ENCODE measurements at regions not wholly inside any gene's neighbourhood (a gene's known extent, or its start where the extent isn't known, plus 50 kb on each side); places are given as distances from the start of the nearest gene placed in this dataset.
"Not testable (repeated sequence)": the region's sequence is repeated elsewhere in the genome, so short reads cannot be mapped to it uniquely, and the experiment has no call there.

- no peaks in the 10 kb centered on the region for H3K27me3 ChIP-seq (ENCODE audit: insufficient read depth, low read depth)
- no peak overlapping the region for H3K4me2 ChIP-seq
- H3K4me1 ChIP-seq (ENCODE audit: low read depth, poor library complexity, severe bottlenecking) = no peaks in the 10 kb centered on the region
- no peak overlapping the region for H3K9ac ChIP-seq
- no peaks in the 10 kb centered on the region for H3K36me3 ChIP-seq (ENCODE audit: insufficient read depth)
- H4K20me1 ChIP-seq (ENCODE audit: insufficient read depth) = no peaks in the 10 kb centered on the region
- H3K79me2 ChIP-seq (ENCODE audit: insufficient read depth, low read depth) = no peaks in the 10 kb centered on the region
- H3K27ac ChIP-seq = no peak overlapping the region
- TF ChIP-seq CTCF (conservative IDR thresholded peaks at IDR 0.05; ENCODE audit: low read depth, low read length) = no peak
- no peak overlapping the region for H3K4me3 ChIP-seq (IDR thresholded peaks at IDR 0.05; ENCODE audit: insufficient read depth, low read depth, low read length)
- H2AFZ ChIP-seq (ENCODE audit: low read depth) = no peak overlapping the region
Observed at GRCh38 chr21:32962268-32962667, 63.5 kb upstream of the OLIG2 start.

GRCh38 chr21:32965129-32965680, 60.5 kb upstream of the OLIG2 start:
- H3K79me2 ChIP-seq (ENCODE audit: insufficient read depth, low read depth) = no peaks in the 10 kb centered on the region
- H3K9ac ChIP-seq = no peak overlapping the region
- H3K36me3 ChIP-seq (ENCODE audit: insufficient read depth) = no peaks in the 10 kb centered on the region
- TF ChIP-seq CTCF (conservative IDR thresholded peaks at IDR 0.05; ENCODE audit: low read depth, low read length) = no peak
- no peak overlapping the region for H3K4me3 ChIP-seq (IDR thresholded peaks at IDR 0.05; ENCODE audit: insufficient read depth, low read depth, low read length)
- no peak overlapping the region for H3K4me2 ChIP-seq
- H2AFZ ChIP-seq (ENCODE audit: low read depth) = no peak overlapping the region
- no peaks in the 10 kb centered on the region for H4K20me1 ChIP-seq (ENCODE audit: insufficient read depth)
- no peaks in the 10 kb centered on the region for H3K4me1 ChIP-seq (ENCODE audit: low read depth, poor library complexity, severe bottlenecking)
- H3K27me3 ChIP-seq (ENCODE audit: insufficient read depth, low read depth) = no peaks in the 10 kb centered on the region
- H3K27ac ChIP-seq = no peak overlapping the region

GRCh38 chr21:32966120-32966519, 59.6 kb upstream of the OLIG2 start:
- Histone ChIP-seq H4K20me1 (ENCODE audit: insufficient read depth) (no peaks in the 10 kb centered on the region), H3K36me3 (ENCODE audit: insufficient read depth) (no peaks in the 10 kb centered on the region), H3K4me2 (no peak overlapping the region), H3K4me1 (ENCODE audit: low read depth, poor library complexity, severe bottlenecking) (no peaks in the 10 kb centered on the region), H3K27ac (no peak overlapping the region), H3K79me2 (ENCODE audit: insufficient read depth, low read depth) (no peaks in the 10 kb centered on the region), H2AFZ (ENCODE audit: low read depth) (no peak overlapping the region), H3K4me3 (IDR thresholded peaks at IDR 0.05; ENCODE audit: insufficient read depth, low read depth, low read length) (no peak overlapping the region), H3K27me3 (ENCODE audit: insufficient read depth, low read depth) (no peaks in the 10 kb centered on the region), H3K9ac (no peak overlapping the region)
- no peak for TF ChIP-seq CTCF (conservative IDR thresholded peaks at IDR 0.05; ENCODE audit: low read depth, low read length)

- not testable (repeated sequence) for H3K4me1 ChIP-seq (ENCODE audit: low read depth, poor library complexity, severe bottlenecking); H4K20me1 ChIP-seq (ENCODE audit: insufficient read depth); H3K79me2 ChIP-seq (ENCODE audit: insufficient read depth, low read depth); H3K4me2 ChIP-seq; H3K27me3 ChIP-seq (ENCODE audit: insufficient read depth, low read depth); H3K27ac ChIP-seq; H3K9ac ChIP-seq; H3K4me3 ChIP-seq (IDR thresholded peaks at IDR 0.05; ENCODE audit: insufficient read depth, low read depth, low read length); H2AFZ ChIP-seq (ENCODE audit: low read depth); H3K36me3 ChIP-seq (ENCODE audit: insufficient read depth)
Observed at GRCh38 chr21:32968103-32968502, 57.6 kb upstream of the OLIG2 start.

- no peaks in the 10 kb centered on the region for H3K27me3 ChIP-seq (ENCODE audit: insufficient read depth, low read depth)
- H3K36me3 ChIP-seq (ENCODE audit: insufficient read depth) = no peaks in the 10 kb centered on the region
- TF ChIP-seq CTCF (conservative IDR thresholded peaks at IDR 0.05; ENCODE audit: low read depth, low read length) = no peak
Observed at GRCh38 chr21:32974653-32975052, 51.1 kb upstream of the OLIG2 start.

More at GRCh38 chr21:32974653-32975052, 51.1 kb upstream of the OLIG2 start:
- Histone ChIP-seq H3K79me2 (ENCODE audit: insufficient read depth, low read depth) (no peaks in the 10 kb centered on the region), H3K9ac (no peak overlapping the region), H3K27ac (no peak overlapping the region), H4K20me1 (ENCODE audit: insufficient read depth) (no peaks in the 10 kb centered on the region), H3K4me3 (IDR thresholded peaks at IDR 0.05; ENCODE audit: insufficient read depth, low read depth, low read length) (no peak overlapping the region), H2AFZ (ENCODE audit: low read depth) (no peak overlapping the region), H3K4me2 (no peak overlapping the region), H3K4me1 (ENCODE audit: low read depth, poor library complexity, severe bottlenecking) (no peaks in the 10 kb centered on the region)
